Panc1 (cell line): ENCODE measurements at regions not wholly inside any gene's neighbourhood (a gene's known extent, or its start where the extent isn't known, plus 50 kb on each side); places are given as distances from the start of the nearest gene placed in this dataset.

Experiments used
- ATAC-seq: fragments of 200-7000 bp; cut with Tn5 transposase; 2 replicates; pipeline ENCODE4 v1.9.1; 2020; ENCODE audit warnings: mild to moderate bottlenecking, moderate library complexity
- BruUV-seq: library from RNA; stranded (reverse); fragments of 400-500 nt; replicated peaks from 2 replicates; lab custom pipeline; 2021; lab: Mats Ljungman, UMichigan
- CTCF ChIA-PET: fragments of 300-600 bp; sonication (Branson Sonifier 250); formaldehyde crosslinking; loops from one replicate; lab custom pipeline; 2022; ENCODE audit warnings: antibody characterized with exemption; lab: Charles Lee
- POLR2A ChIA-PET: fragments of 300-600 bp; sonication (Branson Sonifier 250); formaldehyde crosslinking; loops from one replicate; lab custom pipeline; 2022; ENCODE audit warnings: antibody characterized with exemption; lab: Charles Lee
- DNase-seq: peaks from one replicate; pipeline ENCODE4 v3.0.0-alpha.2; 2010; ENCODE audit warnings: low read depth, low spot score
- H3K27ac ChIP-seq: 2 replicates; pipeline ENCODE4 v1.5.1; 2011; ENCODE audit warnings: mild to moderate bottlenecking, low read length, inconsistent platforms
- H3K27me3 ChIP-seq: fragments of 200-500 bp; sonication (Bioruptor generic); 2 replicates; pipeline ENCODE4 v1.6.0; 2014; ENCODE audit warnings: low read length, inconsistent platforms; ENCODE audit not compliant: control insufficient read depth, insufficient read depth
- H3K36me3 ChIP-seq: fragments of 200-500 bp; sonication (Bioruptor generic); 2 replicates; pipeline ENCODE4 v1.5.1; 2014; ENCODE audit warnings: inconsistent platforms, mild to moderate bottlenecking, low read length, moderate library complexity; ENCODE audit not compliant: control insufficient read depth, insufficient read depth
- H3K4me1 ChIP-seq: 2 replicates; pipeline ENCODE4 v1.5.1; 2011; ENCODE audit warnings: inconsistent platforms, mild to moderate bottlenecking, low read length, moderate library complexity; ENCODE audit not compliant: control insufficient read depth, insufficient read depth
- H3K4me3 ChIP-seq, 2 experiments: 2 replicates each; pipeline ENCODE4 v1.5.1; 2011 to 2012; ENCODE audit warnings: low read depth in 2 of 2, low read length in 2 of 2, mild to moderate bottlenecking in 2 of 2, inconsistent platforms in 1 of 2, moderate library complexity in 1 of 2
- H3K9me3 ChIP-seq: fragments of 200-500 bp; sonication (Bioruptor generic); 2 replicates; pipeline ENCODE4 v1.5.1; 2014; ENCODE audit warnings: low read depth, mild to moderate bottlenecking, inconsistent platforms, low read length, moderate library complexity; ENCODE audit not compliant: control insufficient read depth, insufficient read depth
- CTCF ChIP-seq: fragments of 450-650 bp; IDR thresholded peaks from 2 replicates; pipeline ENCODE4 v1.5.1; 2017; ENCODE audit warnings: mild to moderate bottlenecking
- POLR2AphosphoS5 ChIP-seq: IDR thresholded peaks from 2 replicates; pipeline ENCODE4 v1.6.1; 2012; ENCODE audit warnings: mild to moderate bottlenecking, low read depth, low read length, moderate library complexity
- SIN3A ChIP-seq: IDR thresholded peaks from 2 replicates; pipeline ENCODE4 v1.6.1; 2012; ENCODE audit warnings: low read depth, mild to moderate bottlenecking, low read length, moderate library complexity, borderline replicate concordance; ENCODE audit not compliant: insufficient read depth
- TCF7L2 ChIP-seq: IDR thresholded peaks from 2 replicates; pipeline ENCODE4 v1.6.1; 2011; ENCODE audit warnings: mild to moderate bottlenecking, low read depth, low read length, inconsistent platforms
- in situ Hi-C: cut with HindIII; loops from 2 replicates; pipeline ENCODE4 v1.10.0; 2016; ENCODE audit warnings: low sequenced_read_pairs, low pct_unique_long_range_greater_than_20kb
- intact Hi-C: fragments of 100-400 bp; cut with micrococcal nuclease; formaldehyde crosslinking; loops from one replicate; pipeline ENCODE4 v1.10.0; 2022; ENCODE audit not compliant: unreplicated experiment
- TF ChIP-seq, protein P1 (sequence below), 2 experiments: IDR thresholded peaks; 2 replicates each; pipeline ENCODE4 v1.6.1; 2011 to 2012; ENCODE audit warnings: low read depth in 2 of 2, control low read depth in 1 of 2, low read length in 1 of 2, mild to moderate bottlenecking in 1 of 2, moderate library complexity in 1 of 2; ENCODE audit not compliant: insufficient read depth in 1 of 2

DNA sequence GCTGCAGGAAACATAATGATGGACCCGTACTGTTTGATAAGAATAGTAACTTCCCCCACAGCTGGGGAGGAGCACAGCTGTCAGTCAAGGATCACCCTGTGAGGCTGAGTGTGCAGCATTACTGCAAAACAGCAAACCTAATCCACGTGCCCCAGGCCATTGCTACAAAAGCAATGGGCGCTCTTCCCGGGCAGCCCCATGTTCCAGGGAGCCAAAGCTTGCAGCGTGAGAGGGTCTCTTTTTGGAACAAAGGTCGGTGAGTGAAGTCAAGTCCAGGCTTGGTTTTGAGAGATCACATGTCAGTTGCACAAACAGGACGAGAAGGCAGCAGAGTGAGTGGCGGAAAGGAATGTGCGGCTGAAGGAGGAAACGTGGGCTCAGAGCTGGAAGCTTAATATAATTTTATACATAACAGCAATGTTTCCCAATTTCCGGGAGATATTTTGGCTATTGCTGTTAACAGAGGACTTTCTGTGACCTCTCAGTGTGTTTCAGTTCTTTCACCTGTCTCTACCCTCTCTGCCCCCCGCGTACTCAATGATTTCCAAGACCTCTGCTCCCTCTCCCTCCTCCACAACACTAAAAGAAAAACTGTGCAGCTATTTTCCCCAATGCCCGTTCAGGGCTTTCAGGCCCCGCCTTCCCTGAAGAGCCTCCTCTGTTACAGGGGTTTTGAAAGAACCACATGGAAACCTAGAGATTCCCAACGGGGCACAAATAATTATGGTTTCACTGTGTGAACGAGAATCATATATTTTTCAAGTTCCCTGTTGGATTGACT is 128.9 kb downstream of the MTPAP start:
- no TSS peak for BruUV-seq
- peaks cover 15% of the 10 kb centered on the region for H3K4me1 ChIP-seq
- H3K27ac ChIP-seq = peak overlapping the region; percentile 48
- ATAC-seq (peak; percentile 66), DNase-seq (no peak)
- intact Hi-C loops = no loop called here
- no peaks in the 10 kb centered on the region for H3K9me3 ChIP-seq
- 0 out of 4 replicates have a peak overlapping the region, but pooled peaks of 1 of the 2 experiments have one; percentile 11 for H3K4me3 ChIP-seq
- no peaks in the 10 kb centered on the region for H3K27me3 ChIP-seq
- TF ChIP-seq SIN3A = no peak
- no peak for TF ChIP-seq POLR2AphosphoS5
- TF ChIP-seq, protein P1, sequence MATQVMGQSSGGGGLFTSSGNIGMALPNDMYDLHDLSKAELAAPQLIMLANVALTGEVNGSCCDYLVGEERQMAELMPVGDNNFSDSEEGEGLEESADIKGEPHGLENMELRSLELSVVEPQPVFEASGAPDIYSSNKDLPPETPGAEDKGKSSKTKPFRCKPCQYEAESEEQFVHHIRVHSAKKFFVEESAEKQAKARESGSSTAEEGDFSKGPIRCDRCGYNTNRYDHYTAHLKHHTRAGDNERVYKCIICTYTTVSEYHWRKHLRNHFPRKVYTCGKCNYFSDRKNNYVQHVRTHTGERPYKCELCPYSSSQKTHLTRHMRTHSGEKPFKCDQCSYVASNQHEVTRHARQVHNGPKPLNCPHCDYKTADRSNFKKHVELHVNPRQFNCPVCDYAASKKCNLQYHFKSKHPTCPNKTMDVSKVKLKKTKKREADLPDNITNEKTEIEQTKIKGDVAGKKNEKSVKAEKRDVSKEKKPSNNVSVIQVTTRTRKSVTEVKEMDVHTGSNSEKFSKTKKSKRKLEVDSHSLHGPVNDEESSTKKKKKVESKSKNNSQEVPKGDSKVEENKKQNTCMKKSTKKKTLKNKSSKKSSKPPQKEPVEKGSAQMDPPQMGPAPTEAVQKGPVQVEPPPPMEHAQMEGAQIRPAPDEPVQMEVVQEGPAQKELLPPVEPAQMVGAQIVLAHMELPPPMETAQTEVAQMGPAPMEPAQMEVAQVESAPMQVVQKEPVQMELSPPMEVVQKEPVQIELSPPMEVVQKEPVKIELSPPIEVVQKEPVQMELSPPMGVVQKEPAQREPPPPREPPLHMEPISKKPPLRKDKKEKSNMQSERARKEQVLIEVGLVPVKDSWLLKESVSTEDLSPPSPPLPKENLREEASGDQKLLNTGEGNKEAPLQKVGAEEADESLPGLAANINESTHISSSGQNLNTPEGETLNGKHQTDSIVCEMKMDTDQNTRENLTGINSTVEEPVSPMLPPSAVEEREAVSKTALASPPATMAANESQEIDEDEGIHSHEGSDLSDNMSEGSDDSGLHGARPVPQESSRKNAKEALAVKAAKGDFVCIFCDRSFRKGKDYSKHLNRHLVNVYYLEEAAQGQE (IDR thresholded peaks at IDR 0.05; ENCODE audit: insufficient read depth in 1 of 2, low read depth in 2 of 2, low read length in 1 of 2) = no peak
- TF ChIP-seq CTCF = no peak
- TF ChIP-seq TCF7L2 = no peak
- CTCF ChIA-PET = no interaction called here
- in situ Hi-C loops = no loop called here
- H3K36me3 ChIP-seq = no peaks in the 10 kb centered on the region
- POLR2A ChIA-PET = no interaction called here

- TF ChIP-seq CTCF (no peak), SIN3A (no peak), TCF7L2 (no peak), POLR2AphosphoS5 (no peak)
- TF ChIP-seq, protein P1 (IDR thresholded peaks at IDR 0.05; ENCODE audit: insufficient read depth in 1 of 2, low read depth in 2 of 2, low read length in 1 of 2) = no peak
- Histone ChIP-seq H3K27ac (no peak overlapping the region), H3K4me1 (peaks cover 15% of the 10 kb centered on the region), H3K36me3 (no peaks in the 10 kb centered on the region), H3K9me3 (no peaks in the 10 kb centered on the region), H3K27me3 (no peaks in the 10 kb centered on the region), H3K4me3 (no peak overlapping the region)
- ATAC-seq = no peak
- BruUV-seq = no TSS peak
- DNase-seq = no peak
- ChIA-PET POLR2A (no interaction called here), CTCF (no interaction called here)
- in situ Hi-C loops (no loop called here), intact Hi-C loops (no loop called here)
These were observed 132.3 kb downstream of the MTPAP start for GRCh38 chr10:30216821-30217220.
